SU-DHL-6 (cell line): ENCODE measurements at regions not wholly inside any gene's neighbourhood (a gene's known extent, or its start where the extent isn't known, plus 50 kb on each side); places are given as distances from the start of the nearest gene placed in this dataset.

Experiments used
- H2AFZ ChIP-seq: fragments of 200-600 bp; sonication (generic); 2 replicates; pipeline ENCODE4 v1.6.1; 2014; ENCODE audit warnings: low read depth, mild to moderate bottlenecking, moderate library complexity, mixed read lengths, antibody characterized with exemption, low read length; ENCODE audit not compliant: severe bottlenecking
- H3F3A ChIP-seq: fragments of 200-600 bp; shearing (Covaris generic); 2 replicates; pipeline ENCODE4 v1.6.0; 2016; ENCODE audit warnings: antibody characterized with exemption, mild to moderate bottlenecking; ENCODE audit not compliant: insufficient read depth
- H3K27ac ChIP-seq: fragments of 200-600 bp; sonication (generic); 2 replicates; pipeline ENCODE4 v1.5.1; 2016; ENCODE audit warnings: low read depth, mild to moderate bottlenecking, low read length, moderate library complexity, mixed read lengths
- H3K27me3 ChIP-seq: fragments of 200-600 bp; sonication (generic), shearing (Covaris generic); 2 replicates; pipeline ENCODE4 v1.6.0; 2014; ENCODE audit warnings: mild to moderate bottlenecking, low read length
- H3K36me3 ChIP-seq: fragments of 200-600 bp; sonication (generic); 2 replicates; pipeline ENCODE4 v1.6.1; 2014; ENCODE audit warnings: mild to moderate bottlenecking, low read length, mixed read lengths
- H3K4me2 ChIP-seq: fragments of 300-600, 200-600 bp; shearing (Covaris generic), sonication (generic); 2 replicates; pipeline ENCODE4 v1.6.0; 2014; ENCODE audit warnings: low read length, low read depth, mild to moderate bottlenecking; ENCODE audit not compliant: poor library complexity, severe bottlenecking
- H3K4me3 ChIP-seq: fragments of 200-600 bp; sonication (generic); 2 replicates; pipeline ENCODE4 v1.5.1; 2014; ENCODE audit warnings: antibody characterized with exemption, low read length, mild to moderate bottlenecking, mixed read lengths; ENCODE audit not compliant: insufficient read depth, poor library complexity, severe bottlenecking
- H3K79me2 ChIP-seq: fragments of 200-600 bp; sonication (generic); 2 replicates; pipeline ENCODE4 v1.6.1; 2014; ENCODE audit warnings: mild to moderate bottlenecking, low read length, moderate library complexity; ENCODE audit not compliant: insufficient read depth
- H3K9ac ChIP-seq: fragments of 200-600 bp; sonication (generic); 2 replicates; pipeline ENCODE4 v1.7.0; 2014; ENCODE audit warnings: mild to moderate bottlenecking, low read length
- H3K9me2 ChIP-seq: fragments of 200-600 bp; sonication (generic); replicated peaks from 2 replicates; pipeline ENCODE4 v1.6.1; 2014; ENCODE audit warnings: low read length; ENCODE audit not compliant: insufficient read depth
- H3K9me3 ChIP-seq: fragments of 200-600 bp; sonication (generic); 2 replicates; pipeline ENCODE4 v1.6.1; 2014; ENCODE audit warnings: low read length, mixed read lengths; ENCODE audit not compliant: insufficient read depth
- H4K20me1 ChIP-seq: fragments of 200-600 bp; sonication (generic); 2 replicates; pipeline ENCODE4 v1.6.1; 2014; ENCODE audit warnings: low read depth, mild to moderate bottlenecking, antibody characterized with exemption, low read length, moderate library complexity, mixed read lengths
- EZH2phosphoT487 ChIP-seq: fragments of 200-600 bp; sonication (generic), shearing (Covaris generic); conservative IDR thresholded peaks from 2 replicates; pipeline ENCODE4 v1.6.1; 2018; ENCODE audit warnings: mild to moderate bottlenecking, antibody characterized with exemption, low read length, moderate library complexity, mixed read lengths
- TF ChIP-seq, protein P1 (sequence below): fragments of 200-600 bp; sonication (generic); IDR thresholded peaks from one replicate; pipeline ENCODE4 v1.5.1; 2017; ENCODE audit warnings: antibody characterized with exemption, mild to moderate bottlenecking, low read length, moderate library complexity; ENCODE audit not compliant: insufficient read depth, poor library complexity, severe bottlenecking

DNA sequence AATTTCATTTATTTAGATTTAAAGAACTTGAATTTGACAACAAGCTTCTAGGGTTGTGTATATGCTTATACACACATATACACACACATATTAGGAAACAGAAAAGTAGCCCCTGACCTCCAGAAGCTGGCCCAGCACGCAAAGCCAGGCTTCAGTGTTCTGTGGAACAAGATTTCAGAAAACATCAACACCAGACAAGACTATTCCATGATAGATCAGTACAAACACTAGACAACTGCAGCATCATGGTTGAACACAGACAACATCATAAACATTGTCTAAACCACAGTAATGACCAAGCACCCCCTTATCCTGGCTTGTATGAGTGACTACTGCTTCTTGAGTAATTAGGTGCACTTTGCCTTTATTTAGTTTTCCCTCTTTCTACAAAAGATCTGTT is 457.6 kb downstream of the TMEM182 start:
- H3K4me3 ChIP-seq: no peak overlapping the region
- no peak overlapping the region for H2AFZ ChIP-seq
- no peaks in the 10 kb centered on the region for H3K27me3 ChIP-seq
- H3K9me3 ChIP-seq: no peaks in the 10 kb centered on the region
- H3K79me2 ChIP-seq: no peaks in the 10 kb centered on the region
- no peaks in the 10 kb centered on the region for H3F3A ChIP-seq
- H4K20me1 ChIP-seq: no peaks in the 10 kb centered on the region
- H3K36me3 ChIP-seq: no peaks in the 10 kb centered on the region
- no peak overlapping the region for H3K27ac ChIP-seq
- H3K9ac ChIP-seq: no peak overlapping the region
- no peaks in the 10 kb centered on the region for H3K9me2 ChIP-seq
- TF ChIP-seq, protein P1, sequence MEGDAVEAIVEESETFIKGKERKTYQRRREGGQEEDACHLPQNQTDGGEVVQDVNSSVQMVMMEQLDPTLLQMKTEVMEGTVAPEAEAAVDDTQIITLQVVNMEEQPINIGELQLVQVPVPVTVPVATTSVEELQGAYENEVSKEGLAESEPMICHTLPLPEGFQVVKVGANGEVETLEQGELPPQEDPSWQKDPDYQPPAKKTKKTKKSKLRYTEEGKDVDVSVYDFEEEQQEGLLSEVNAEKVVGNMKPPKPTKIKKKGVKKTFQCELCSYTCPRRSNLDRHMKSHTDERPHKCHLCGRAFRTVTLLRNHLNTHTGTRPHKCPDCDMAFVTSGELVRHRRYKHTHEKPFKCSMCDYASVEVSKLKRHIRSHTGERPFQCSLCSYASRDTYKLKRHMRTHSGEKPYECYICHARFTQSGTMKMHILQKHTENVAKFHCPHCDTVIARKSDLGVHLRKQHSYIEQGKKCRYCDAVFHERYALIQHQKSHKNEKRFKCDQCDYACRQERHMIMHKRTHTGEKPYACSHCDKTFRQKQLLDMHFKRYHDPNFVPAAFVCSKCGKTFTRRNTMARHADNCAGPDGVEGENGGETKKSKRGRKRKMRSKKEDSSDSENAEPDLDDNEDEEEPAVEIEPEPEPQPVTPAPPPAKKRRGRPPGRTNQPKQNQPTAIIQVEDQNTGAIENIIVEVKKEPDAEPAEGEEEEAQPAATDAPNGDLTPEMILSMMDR: no peak
- no peak for TF ChIP-seq EZH2phosphoT487
- H3K4me2 ChIP-seq: no peak overlapping the region

DNA sequence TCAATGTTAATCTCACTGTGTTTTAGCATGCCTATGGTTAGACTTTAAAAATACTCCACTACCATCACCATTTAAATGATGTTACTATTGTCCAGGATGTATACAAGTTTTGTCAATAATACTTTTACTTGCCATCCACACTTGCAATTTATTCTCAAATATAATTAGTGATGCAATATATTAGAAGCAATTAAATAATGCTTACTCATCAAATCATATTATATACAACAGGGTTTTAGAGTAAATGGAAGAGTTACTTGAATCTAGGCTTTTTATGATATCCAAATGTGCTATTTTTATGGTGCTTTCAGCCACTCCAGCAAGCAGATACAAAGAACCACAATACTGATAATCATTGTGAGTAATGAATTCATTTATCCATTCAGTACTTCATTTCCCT is 461.1 kb downstream of the TMEM182 start:
- no peaks in the 10 kb centered on the region for H3K9me2 ChIP-seq
- H3K9me3 ChIP-seq: no peaks in the 10 kb centered on the region
- H3K36me3 ChIP-seq: no peaks in the 10 kb centered on the region
- H3K9ac ChIP-seq: no peak overlapping the region
- no peaks in the 10 kb centered on the region for H3F3A ChIP-seq
- no peak overlapping the region for H3K4me2 ChIP-seq
- no peaks in the 10 kb centered on the region for H4K20me1 ChIP-seq
- no peak overlapping the region for H3K27ac ChIP-seq
- H3K4me3 ChIP-seq: no peak overlapping the region
- no peaks in the 10 kb centered on the region for H3K27me3 ChIP-seq
- TF ChIP-seq, protein P1: no peak
- TF ChIP-seq EZH2phosphoT487: no peak
- H3K79me2 ChIP-seq: no peaks in the 10 kb centered on the region
- no peak overlapping the region for H2AFZ ChIP-seq

DNA sequence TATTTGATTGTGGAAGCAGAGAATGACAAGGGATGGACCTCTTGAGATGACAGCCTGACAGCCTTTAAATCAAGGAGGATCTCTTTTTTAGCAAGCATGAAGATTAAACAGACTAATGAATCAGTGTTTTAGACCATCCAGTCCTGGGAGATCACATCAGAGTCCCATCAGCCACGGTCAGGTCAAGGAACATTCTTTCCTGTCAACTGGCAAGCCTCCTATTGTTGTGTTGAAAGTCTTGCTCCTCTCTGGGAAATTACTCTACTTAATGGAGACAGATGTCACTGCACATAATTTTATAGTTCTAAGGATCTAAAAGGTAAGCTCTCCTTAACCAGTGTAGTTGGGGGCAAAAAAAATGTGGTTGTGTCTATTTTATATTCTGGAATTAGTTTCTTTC is 469.0 kb downstream of the TMEM182 start:
- Histone ChIP-seq H4K20me1 (no peaks in the 10 kb centered on the region), H3K27me3 (no peaks in the 10 kb centered on the region), H3K9me2 (no peaks in the 10 kb centered on the region), H3K4me3 (no peak overlapping the region), H3K9me3 (no peaks in the 10 kb centered on the region), H3K27ac (no peak overlapping the region), H3K4me2 (no peak overlapping the region), H3K9ac (no peak overlapping the region), H3K79me2 (no peaks in the 10 kb centered on the region), H3F3A (no peaks in the 10 kb centered on the region), H2AFZ (no peak overlapping the region), H3K36me3 (no peaks in the 10 kb centered on the region)
- TF ChIP-seq, protein P1: no peak
- TF ChIP-seq EZH2phosphoT487: no peak
